Choroid plexus epithelial cell (primary cell): ENCODE measurements at regions not wholly inside any gene's neighbourhood (a gene's known extent, or its start where the extent isn't known, plus 50 kb on each side); places are given as distances from the start of the nearest gene placed in this dataset.

Experiments
- DNase-seq: peaks from one replicate; pipeline ENCODE4 v3.0.0-alpha.2; 2010; ENCODE audit warnings: low read depth
- H3K4me3 ChIP-seq: 2 replicates; pipeline ENCODE4 v1.5.1; 2011; ENCODE audit warnings: low read depth, mild to moderate bottlenecking, control low read depth, low read length, moderate library complexity
- CTCF ChIP-seq: conservative IDR thresholded peaks from 2 replicates; pipeline ENCODE4 v1.5.1; 2011; ENCODE audit warnings: low read depth, mild to moderate bottlenecking, control low read depth, inconsistent platforms, low read length, moderate library complexity

- TF ChIP-seq CTCF, result no peak
- no peak for DNase-seq
- H3K4me3 ChIP-seq, result no peak overlapping the region
Measured at GRCh38 chr10:131747251-131747650, 153.6 kb upstream of the PPP2R2D start.

GRCh38 chr10:131747791-131748190 lies 153.0 kb upstream of the PPP2R2D start:
- no peak overlapping the region for H3K4me3 ChIP-seq
- no peak for DNase-seq
- no peak for TF ChIP-seq CTCF

GRCh38 chr10:131748191-131748590 lies 152.6 kb upstream of the PPP2R2D start:
- no peak overlapping the region for H3K4me3 ChIP-seq
- TF ChIP-seq CTCF, result no peak
- DNase-seq, result no peak

GRCh38 chr10:131748831-131749766 lies 151.7 kb upstream of the PPP2R2D start:
- TF ChIP-seq CTCF, result no peak

GRCh38 chr10:131749767-131750142 lies 151.1 kb upstream of the PPP2R2D start:
- TF ChIP-seq CTCF, result no peak
- no peak overlapping the region for H3K4me3 ChIP-seq
- no peak for DNase-seq

More at GRCh38 chr10:131748831-131749766, 151.7 kb upstream of the PPP2R2D start:
- DNase-seq, result no peak
- H3K4me3 ChIP-seq, result no peak overlapping the region

- H3K4me3 ChIP-seq, result no peak overlapping the region
- TF ChIP-seq CTCF, result no peak
- DNase-seq, result no peak
Measured at GRCh38 chr10:131750171-131750895, 150.5 kb upstream of the PPP2R2D start.
